Stimulated activated CD4-positive, alpha-beta T cell treated with anti-CD3 and anti-CD28 coated beads, Interleukin-2, amount 100 ng/mL, for 4 hours (primary cell): ENCODE measurements at regions not wholly inside any gene's neighbourhood (a gene's known extent, or its start where the extent isn't known, plus 50 kb on each side); places are given as distances from the start of the nearest gene placed in this dataset.

ENCODE experiments used
- DNase-seq: peaks from one replicate; pipeline ENCODE4 v3.0.0-alpha.2; 2020; ENCODE audit warnings: low read depth

GRCh38 chr20:57027777-57028176 lies 238.7 kb downstream of the BMP7 start:
- DNase-seq: no peak

GRCh38 chr20:57030611-57031600 lies 235.5 kb downstream of the BMP7 start:
- DNase-seq: no peak

- DNase-seq: no peak
Measured at GRCh38 chr20:57031867-57032355, 234.5 kb downstream of the BMP7 start.

DNA sequence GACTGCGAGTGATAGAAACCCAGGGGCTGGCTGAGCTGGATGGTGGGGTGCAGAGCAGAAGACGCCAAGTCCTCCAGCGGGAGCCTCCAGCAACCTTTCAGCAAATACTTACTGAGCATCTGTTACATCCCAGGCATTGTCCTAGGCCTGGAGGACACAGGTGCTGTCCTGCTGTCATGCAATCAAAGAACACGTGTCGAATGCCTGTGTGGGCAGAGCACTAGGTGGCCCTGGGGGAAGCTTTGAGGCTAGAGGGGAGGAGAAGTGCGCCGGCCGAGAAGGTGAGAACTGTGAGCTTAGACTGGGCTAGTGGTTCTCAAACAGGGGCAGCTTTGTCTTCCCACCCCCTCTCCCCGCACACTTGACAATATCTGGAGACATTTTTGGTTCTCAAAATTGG lies 233.6 kb downstream of the BMP7 start:
- DNase-seq: no peak

DNA sequence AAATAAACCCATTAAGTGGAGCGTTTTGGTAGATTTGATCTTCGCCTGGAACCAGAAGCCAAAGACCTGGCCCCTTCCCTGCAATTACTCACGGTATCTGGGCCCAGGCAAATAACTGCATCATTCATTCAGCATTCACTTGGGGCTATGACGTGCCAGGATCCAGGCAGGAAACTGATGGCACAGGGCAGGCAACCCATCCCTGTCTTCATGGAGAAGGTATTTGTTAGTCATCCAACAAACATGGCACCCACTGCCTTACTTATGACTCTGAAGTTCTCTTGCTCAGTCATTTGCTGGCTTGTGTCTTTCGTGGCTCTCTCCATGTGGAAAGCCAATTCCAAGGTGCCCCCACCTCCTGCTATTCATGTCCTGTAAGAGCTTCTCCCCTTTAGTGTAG lies 232.4 kb downstream of the BMP7 start:
- no peak for DNase-seq

- no peak for DNase-seq
Measured at GRCh38 chr20:57037689-57038088, 228.8 kb downstream of the BMP7 start.

DNA sequence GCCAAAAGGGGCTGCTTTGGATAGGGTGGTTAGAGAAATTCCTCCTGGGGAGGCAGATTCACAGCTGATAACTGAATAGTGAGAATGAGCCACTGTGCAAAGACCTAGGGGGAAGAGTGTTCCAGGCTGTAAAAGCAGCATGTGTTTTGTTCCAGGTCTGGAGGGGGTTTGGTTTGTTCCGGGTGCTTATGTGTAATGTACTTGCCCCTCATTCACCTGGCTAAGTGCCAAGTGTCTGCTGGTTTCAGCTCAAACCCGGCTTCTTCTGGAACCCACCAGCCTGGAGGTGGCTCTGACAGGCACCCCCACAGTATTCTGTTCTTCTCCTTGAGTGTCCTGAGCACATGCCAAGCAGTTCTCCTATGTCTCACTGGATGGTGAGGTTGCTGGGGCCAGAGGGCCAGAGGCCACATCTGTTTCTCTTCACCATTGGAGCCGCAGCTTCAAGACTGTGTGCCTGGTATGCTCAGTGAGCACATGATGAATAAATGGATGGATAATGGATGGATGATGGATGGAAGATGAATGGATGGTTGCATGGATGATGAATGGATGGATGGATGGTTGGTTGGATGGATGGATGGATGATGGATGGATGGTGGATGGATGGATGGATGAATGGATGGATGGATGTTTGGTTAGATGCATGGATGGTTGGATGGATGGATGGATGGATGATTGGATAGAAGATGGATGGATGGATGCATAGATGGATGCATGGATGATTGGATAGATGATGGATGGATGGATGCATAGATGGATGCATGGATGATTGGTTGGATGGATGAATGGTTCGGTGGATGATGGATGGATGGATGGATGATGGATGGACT lies 227.6 kb downstream of the BMP7 start:
- no peak for DNase-seq

DNA sequence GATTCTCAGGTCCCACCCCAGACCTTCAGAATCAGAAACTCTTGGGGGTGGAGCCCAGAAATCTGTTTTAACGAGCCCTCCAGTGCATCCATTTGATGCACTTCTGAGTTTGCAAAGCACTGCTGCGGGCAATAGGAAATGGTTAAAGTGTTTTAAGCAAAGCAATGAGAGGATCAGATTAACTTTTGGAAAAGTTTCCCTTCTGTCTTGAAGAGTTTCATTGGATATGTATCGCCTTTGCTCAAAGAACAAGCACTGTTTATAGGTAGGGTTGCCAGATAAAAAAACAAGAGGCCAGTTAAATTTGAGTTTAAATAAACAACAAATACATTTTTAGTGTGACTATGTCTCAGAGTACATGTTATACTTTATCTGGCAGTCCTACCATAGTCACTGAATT lies 226.0 kb downstream of the BMP7 start:
- no peak for DNase-seq

- DNase-seq: no peak
Measured at GRCh38 chr20:57040924-57041323, 225.5 kb downstream of the BMP7 start.

DNA sequence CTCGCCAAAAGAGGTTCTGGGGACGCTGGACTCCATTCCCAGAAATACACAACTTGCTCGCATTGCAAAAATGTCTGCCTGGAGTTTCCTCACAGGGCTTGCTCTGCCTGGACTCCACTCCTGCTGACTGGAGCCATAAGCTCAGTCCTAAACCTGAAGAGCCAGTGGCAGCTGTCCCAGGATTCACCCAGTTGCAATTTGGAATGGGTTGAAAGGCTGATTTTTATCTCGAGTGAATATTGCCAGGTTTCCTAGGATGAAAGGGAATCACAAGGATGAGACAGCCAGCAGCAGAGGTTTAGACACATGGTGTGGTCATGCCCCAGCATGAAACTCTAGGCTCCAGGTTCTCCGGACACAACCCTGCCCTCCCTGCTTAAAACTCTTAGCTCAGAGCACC lies 223.3 kb downstream of the BMP7 start:
- no peak for DNase-seq

DNA sequence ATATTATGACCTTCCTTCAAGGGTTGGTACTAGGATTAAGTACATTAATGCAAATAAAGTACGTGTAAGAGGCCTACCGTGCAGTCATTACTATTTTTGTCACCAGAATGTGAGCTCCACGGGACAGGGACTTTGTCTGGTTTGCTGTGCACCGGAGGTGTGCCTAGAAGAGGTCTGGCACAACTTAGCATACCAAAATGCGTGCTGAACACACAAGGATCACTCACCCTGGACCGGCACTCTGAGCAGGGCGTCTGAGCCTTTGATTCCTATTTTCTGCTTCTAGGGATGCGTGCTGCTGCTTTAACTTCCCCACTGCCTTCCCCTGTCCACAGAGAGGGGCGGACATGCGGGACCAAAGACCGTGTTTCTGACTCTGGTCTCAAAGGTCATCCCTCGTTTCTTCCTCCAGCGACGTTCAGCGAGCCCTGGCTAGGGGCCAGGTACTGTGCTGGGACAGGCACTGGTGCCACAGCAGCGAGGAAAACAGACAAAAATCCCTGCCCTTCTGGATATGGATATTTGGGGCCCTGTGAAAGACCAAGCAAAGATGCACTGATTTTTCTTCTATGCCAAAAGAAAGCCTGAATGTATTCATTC lies 222.7 kb downstream of the BMP7 start:
- DNase-seq: no peak

DNA sequence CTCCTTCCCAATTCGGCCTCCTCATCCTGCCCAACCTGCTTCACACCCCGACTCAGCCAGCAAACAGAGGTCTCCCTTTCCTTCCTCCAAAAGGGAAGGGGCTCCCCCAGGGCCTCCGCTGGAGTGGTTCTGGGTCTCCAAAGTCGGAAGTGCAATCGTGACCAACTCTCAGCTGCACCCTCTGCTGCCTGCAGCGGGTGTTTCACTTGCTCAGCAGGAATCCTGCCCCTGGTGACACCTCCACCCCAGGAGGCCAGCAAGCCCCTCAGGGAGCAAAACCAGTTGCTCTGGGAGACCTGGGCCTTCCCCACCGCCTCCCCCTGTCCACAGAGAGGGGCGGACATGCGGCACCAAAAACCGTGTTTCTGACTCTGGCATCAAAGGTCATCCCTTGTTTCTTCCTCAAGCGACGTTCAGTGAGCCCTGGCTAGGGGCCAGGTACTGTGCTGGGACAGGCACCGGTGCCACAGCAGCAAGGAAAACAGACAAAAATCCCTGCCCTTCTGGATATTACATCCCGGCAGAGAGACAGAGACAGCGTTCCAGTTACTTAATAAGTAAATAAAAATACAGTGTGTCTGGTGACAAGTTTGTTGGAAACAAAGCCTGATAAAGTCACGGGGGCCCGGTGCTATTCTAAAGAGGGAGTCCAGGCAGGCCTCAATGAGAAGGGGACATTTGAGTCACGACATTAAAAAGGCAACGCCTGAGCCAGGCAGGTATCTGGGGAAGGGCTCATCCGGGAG lies 219.0 kb downstream of the BMP7 start:
- no peak for DNase-seq

GRCh38 chr20:57048027-57048869 lies 218.2 kb downstream of the BMP7 start:
- DNase-seq: no peak

GRCh38 chr20:57049296-57049695 lies 217.1 kb downstream of the BMP7 start:
- DNase-seq: no peak

DNA sequence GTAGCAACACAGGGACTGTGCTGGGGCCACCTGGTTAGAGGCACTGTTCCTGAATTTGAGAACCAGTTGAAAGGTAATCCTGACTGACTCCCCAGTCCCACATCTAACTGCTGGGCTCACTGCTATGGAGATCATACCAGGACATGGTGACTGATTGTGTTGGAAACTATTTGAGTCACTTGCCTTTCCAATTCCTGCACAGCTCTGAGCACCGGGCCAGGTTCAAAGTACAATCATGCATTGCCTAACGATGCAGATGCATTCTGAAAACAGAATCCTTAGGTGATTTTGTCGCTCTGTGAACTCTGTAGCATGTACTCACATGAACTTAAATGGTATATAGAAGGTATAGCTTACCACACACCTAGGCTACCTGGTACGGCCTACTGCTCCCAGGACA lies 215.3 kb downstream of the BMP7 start:
- DNase-seq: no peak

- DNase-seq: no peak
Measured at GRCh38 chr20:57053067-57053466, 213.4 kb downstream of the BMP7 start.

DNA sequence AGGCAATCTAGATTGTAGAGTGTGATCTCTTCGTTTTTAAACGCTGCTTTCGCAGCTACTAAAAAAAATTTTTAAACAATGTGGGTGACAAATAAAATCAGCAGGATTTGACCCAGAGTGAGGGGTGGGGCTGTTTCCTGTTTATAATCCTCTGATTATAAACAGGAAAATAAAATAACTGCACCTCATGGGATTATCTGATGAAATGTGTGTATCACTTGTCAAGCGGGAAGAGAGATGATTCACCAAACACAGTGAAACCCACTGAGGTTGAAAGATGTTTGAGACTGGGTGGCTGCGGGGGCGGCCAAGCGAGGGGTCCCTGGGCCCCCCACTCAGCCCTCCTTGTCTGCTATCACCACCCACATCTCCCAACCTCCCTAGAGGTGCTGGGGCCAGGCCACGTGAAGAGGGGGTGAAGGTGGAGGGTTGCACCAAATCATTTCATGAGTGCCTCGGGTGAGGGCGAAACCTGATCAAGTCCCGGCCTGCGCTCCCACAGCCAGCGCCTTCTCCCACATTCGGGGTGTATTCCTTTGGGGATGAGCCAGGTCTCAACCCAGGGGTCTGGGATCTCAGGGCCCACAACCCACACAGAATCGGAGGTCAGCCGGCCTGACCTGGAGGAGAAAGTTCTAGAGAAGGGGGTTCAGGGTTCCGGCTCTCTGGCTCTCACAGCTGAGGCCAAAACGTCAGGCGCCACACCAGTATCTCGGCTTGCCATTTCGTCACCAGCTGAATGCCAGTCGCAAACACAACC lies 212.5 kb downstream of the BMP7 start:
- no peak for DNase-seq

GRCh38 chr20:57055345-57055744 lies 211.1 kb downstream of the BMP7 start:
- no peak for DNase-seq

GRCh38 chr20:57056651-57057050 lies 209.8 kb downstream of the BMP7 start:
- no peak for DNase-seq

DNA sequence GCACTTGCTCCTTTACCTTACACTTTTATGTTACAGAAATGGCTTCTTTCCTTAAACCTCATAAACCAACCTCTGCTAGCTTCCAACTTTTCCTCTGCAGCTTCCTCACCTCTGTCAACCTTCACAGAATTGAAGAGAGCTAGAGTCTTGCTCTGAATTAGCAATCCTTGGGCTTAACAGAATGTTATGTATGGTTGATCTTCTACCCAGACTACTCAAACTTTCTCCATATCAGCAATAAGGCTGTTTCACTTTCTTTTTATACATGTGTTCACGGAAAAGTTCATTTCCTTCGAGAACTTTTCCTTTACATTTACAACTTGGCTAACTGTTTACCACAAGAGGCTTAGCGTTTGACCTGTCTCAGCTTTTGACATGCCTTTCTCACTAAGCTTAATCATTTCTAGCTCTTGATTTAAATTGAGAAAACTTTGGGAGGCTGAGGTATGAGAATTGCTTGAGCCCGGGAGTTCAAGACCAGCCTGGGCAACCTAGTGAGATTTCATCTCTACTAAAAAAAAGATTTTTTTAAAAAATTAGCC lies 207.3 kb downstream of the BMP7 start:
- no peak for DNase-seq
